Activated gamma-delta T cell treated with anti-CD3 and anti-CD28 coated beads, Interleukin-2, amount 50 U/mL, for 16 hours (primary cell): ENCODE measurements at regions not wholly inside any gene's neighbourhood (a gene's known extent, or its start where the extent isn't known, plus 50 kb on each side); places are given as distances from the start of the nearest gene placed in this dataset.

Experiments used
- DNase-seq: peaks from one replicate; pipeline ENCODE4 v3.0.0-alpha.2; 2020; ENCODE audit warnings: low read depth

GRCh38 chr4:152269448-152270191 lies 266.3 kb downstream of the FBXW7 start:
- DNase-seq, result no peak

GRCh38 chr4:152267811-152268210 lies 268.1 kb downstream of the FBXW7 start:
- DNase-seq, result no peak

- DNase-seq, result no peak
These were observed 268.9 kb downstream of the FBXW7 start for GRCh38 chr4:152266831-152267480.

GRCh38 chr4:152265149-152265621 lies 270.7 kb downstream of the FBXW7 start:
- DNase-seq, result no peak

GRCh38 chr4:152264106-152264505 lies 271.8 kb downstream of the FBXW7 start:
- no peak for DNase-seq

- DNase-seq, result no peak
These were observed 276.0 kb downstream of the FBXW7 start for GRCh38 chr4:152259866-152260265.

GRCh38 chr4:152258804-152259708 lies 276.8 kb downstream of the FBXW7 start:
- no peak for DNase-seq

GRCh38 chr4:152258391-152258790 lies 277.5 kb downstream of the FBXW7 start:
- no peak for DNase-seq

- DNase-seq, result no peak
These were observed 278.3 kb downstream of the FBXW7 start for GRCh38 chr4:152257601-152258066.

- no peak for DNase-seq
These were observed 278.9 kb downstream of the FBXW7 start for GRCh38 chr4:152256996-152257395.

GRCh38 chr4:152255437-152255836 lies 280.5 kb downstream of the FBXW7 start:
- peak; percentile 46 for DNase-seq

GRCh38 chr4:152248347-152248746 lies 287.5 kb downstream of the FBXW7 start:
- DNase-seq, result no peak

GRCh38 chr4:152247271-152247975 lies 288.5 kb downstream of the FBXW7 start:
- no peak for DNase-seq

GRCh38 chr4:152246659-152247058 lies 289.2 kb downstream of the FBXW7 start:
- no peak for DNase-seq

GRCh38 chr4:152245680-152246079 lies 290.2 kb downstream of the FBXW7 start:
- DNase-seq, result no peak

- DNase-seq, result no peak
These were observed 291.2 kb downstream of the FBXW7 start for GRCh38 chr4:152244659-152245058.

GRCh38 chr4:152243896-152244595 lies 291.8 kb downstream of the FBXW7 start:
- no peak for DNase-seq

GRCh38 chr4:152243206-152243605 lies 292.7 kb downstream of the FBXW7 start:
- DNase-seq, result no peak

- no peak for DNase-seq
These were observed 295.7 kb downstream of the FBXW7 start for GRCh38 chr4:152240232-152240631.

GRCh38 chr4:152239216-152239615 lies 296.7 kb downstream of the FBXW7 start:
- no peak for DNase-seq

GRCh38 chr4:152236519-152237056 lies 299.3 kb downstream of the FBXW7 start:
- DNase-seq, result no peak
